Heart left ventricle (tissue), 13 donors: ENCODE measurements at regions not wholly inside any gene's neighbourhood (a gene's known extent, or its start where the extent isn't known, plus 50 kb on each side); places are given as distances from the start of the nearest gene placed in this dataset.

ENCODE experiments used
- POLR2A ChIP-seq, 2 donors: fragments of 450-650 bp; IDR thresholded peaks; one replicate each; pipeline ENCODE4 v1.6.1; 2017; ENCODE audit warnings: antibody characterized with exemption in 2 of 2, mild to moderate bottlenecking in 2 of 2, moderate library complexity in 2 of 2
- TF ChIP-seq, protein P1 (sequence below), 12 donors: fragments of 200-600 bp; sonication (generic) in 4 of 12; IDR thresholded peaks; one replicate each; pipeline versions ENCODE4 v1.5.0 to v1.8.0; 2018 to 2022; ENCODE audit warnings: antibody characterized with exemption in 12 of 12, mild to moderate bottlenecking in 5 of 12
- donor health status: ischemic (EF 13 %, LVEDD 7.1; RV severe dilation, severe dysfunction).
- donor health status: DM: no; HTN: yes; CAD: no.
- donor health status: DM: no; HTN: no; CAD: no.
- donor health status: ischemic (EF 25% LVEDD 6.9; RV normal size, moderate dysfunction).
- donor health status: ischemic (EF 25% LVEDD 5.7; RV mildly dilated, moderate dysfunction).
- donor health status: ischemic (EF 35%, LVEDD 5.7; RV mildly dilated, moderate dysfunction).
- donor health status: nonischemic (EF 11% LVEDD 7.7; RV severe dilation, severe dysfunction).
- donor health status: DM: yes; HTN: yes; CAD: no.
- donor health status: PGD.
- donor health status: ischemic (EF 29% LVEDD 5.4; RV normal size, mild dysfunction).
- donor health status: nonischemic (EF 23%, LVEDD 6.1; RV moderate dilation, normal function).

- TF ChIP-seq, protein P1, sequence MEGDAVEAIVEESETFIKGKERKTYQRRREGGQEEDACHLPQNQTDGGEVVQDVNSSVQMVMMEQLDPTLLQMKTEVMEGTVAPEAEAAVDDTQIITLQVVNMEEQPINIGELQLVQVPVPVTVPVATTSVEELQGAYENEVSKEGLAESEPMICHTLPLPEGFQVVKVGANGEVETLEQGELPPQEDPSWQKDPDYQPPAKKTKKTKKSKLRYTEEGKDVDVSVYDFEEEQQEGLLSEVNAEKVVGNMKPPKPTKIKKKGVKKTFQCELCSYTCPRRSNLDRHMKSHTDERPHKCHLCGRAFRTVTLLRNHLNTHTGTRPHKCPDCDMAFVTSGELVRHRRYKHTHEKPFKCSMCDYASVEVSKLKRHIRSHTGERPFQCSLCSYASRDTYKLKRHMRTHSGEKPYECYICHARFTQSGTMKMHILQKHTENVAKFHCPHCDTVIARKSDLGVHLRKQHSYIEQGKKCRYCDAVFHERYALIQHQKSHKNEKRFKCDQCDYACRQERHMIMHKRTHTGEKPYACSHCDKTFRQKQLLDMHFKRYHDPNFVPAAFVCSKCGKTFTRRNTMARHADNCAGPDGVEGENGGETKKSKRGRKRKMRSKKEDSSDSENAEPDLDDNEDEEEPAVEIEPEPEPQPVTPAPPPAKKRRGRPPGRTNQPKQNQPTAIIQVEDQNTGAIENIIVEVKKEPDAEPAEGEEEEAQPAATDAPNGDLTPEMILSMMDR (IDR thresholded peaks at IDR 0.05), result no peak
- TF ChIP-seq POLR2A (IDR thresholded peaks at IDR 0.05), result no peak
Measured at GRCh38 chr2:16105669-16106281, 165.4 kb downstream of the MYCN start.
